ENCODE measurements at regions not wholly inside any gene's neighbourhood (a gene's known extent, or its start where the extent isn't known, plus 50 kb on each side); places are given as distances from the start of the nearest gene placed in this dataset.

- no peak overlapping the region for H3K9ac ChIP-seq (ENCODE audit: control insufficient read depth, extremely low read depth, insufficient read depth, low read length)
- no peaks in the 10 kb centered on the region for H3K9me3 ChIP-seq (ENCODE audit: control insufficient read depth, low read depth, low read length)
- no peak overlapping the region for H3K4me2 ChIP-seq (ENCODE audit: control insufficient read depth, extremely low read depth, insufficient read depth, low read depth, low read length)
- H3K27me3 ChIP-seq (ENCODE audit: control insufficient read depth, extremely low read depth, insufficient read depth, low read length) = no peaks in the 10 kb centered on the region
- no peaks in the 10 kb centered on the region for H3K36me3 ChIP-seq (ENCODE audit: control insufficient read depth in 2 of 2, extremely low read depth in 1 of 2, insufficient read depth in 2 of 2, low read length in 2 of 2)
- no peaks in the 10 kb centered on the region for H3K9me1 ChIP-seq (ENCODE audit: control insufficient read depth, extremely low read depth, insufficient read depth, low read length)
- no peaks in the 10 kb centered on the region for H3K79me2 ChIP-seq (ENCODE audit: control insufficient read depth, insufficient read depth, low read length)
- no peaks in the 10 kb centered on the region for H4K20me1 ChIP-seq (ENCODE audit: control insufficient read depth, extremely low read depth, insufficient read depth, low read length)
- H3K4me1 ChIP-seq (ENCODE audit: control insufficient read depth, extremely low read depth, insufficient read depth, low read length) = peaks cover 4% of the 10 kb centered on the region
- no peak overlapping the region for H3K4me3 ChIP-seq (ENCODE audit: control insufficient read depth in 2 of 3, extremely low read depth in 1 of 3, insufficient read depth in 2 of 3, low read depth in 1 of 3, low read length in 3 of 3)
- H2AFZ ChIP-seq (ENCODE audit: control insufficient read depth, low read length) = no peak overlapping the region
- dilution Hi-C loops (cut with MboI; ENCODE audit: extremely low pct_ligation_motif_present, low sequenced_read_pairs) = no loop called here
- FAIRE-seq = peak; percentile 84
- no peak for TF ChIP-seq EZH2 (IDR thresholded peaks at IDR 0.05; ENCODE audit: low read length)
- TF ChIP-seq CTCF (optimal IDR thresholded peaks at IDR 0.05 in 1 of 3, IDR thresholded peaks at IDR 0.05 in 1 of 3, conservative IDR thresholded peaks at IDR 0.05 in 1 of 3; ENCODE audit: extremely low read depth in 1 of 3, insufficient read depth in 2 of 3, low read length in 3 of 3) = no peak
- DNase-seq (ENCODE audit: low read depth, low spot score) = no peak
- H3K27ac ChIP-seq (ENCODE audit: control insufficient read depth, insufficient read depth, low read length) = no peak overlapping the region
Measured at GRCh38 chr13:46961719-46962118, 64.9 kb upstream of the HTR2A start.

- H3K4me2 ChIP-seq (ENCODE audit: control insufficient read depth, extremely low read depth, insufficient read depth, low read depth, low read length) = no peak overlapping the region
- no peak for TF ChIP-seq CTCF (optimal IDR thresholded peaks at IDR 0.05 in 1 of 3, IDR thresholded peaks at IDR 0.05 in 1 of 3, conservative IDR thresholded peaks at IDR 0.05 in 1 of 3; ENCODE audit: extremely low read depth in 1 of 3, insufficient read depth in 2 of 3, low read length in 3 of 3)
- TF ChIP-seq EZH2 (IDR thresholded peaks at IDR 0.05; ENCODE audit: low read length) = no peak
- H3K79me2 ChIP-seq (ENCODE audit: control insufficient read depth, insufficient read depth, low read length) = no peaks in the 10 kb centered on the region
- no peaks in the 10 kb centered on the region for H3K9me3 ChIP-seq (ENCODE audit: control insufficient read depth, low read depth, low read length)
- no peaks in the 10 kb centered on the region for H3K27me3 ChIP-seq (ENCODE audit: control insufficient read depth, extremely low read depth, insufficient read depth, low read length)
- no peaks in the 10 kb centered on the region for H3K9me1 ChIP-seq (ENCODE audit: control insufficient read depth, extremely low read depth, insufficient read depth, low read length)
- no peak overlapping the region for H3K4me3 ChIP-seq (ENCODE audit: control insufficient read depth in 2 of 3, extremely low read depth in 1 of 3, insufficient read depth in 2 of 3, low read depth in 1 of 3, low read length in 3 of 3)
- peaks cover 18% of the 10 kb centered on the region for H3K4me1 ChIP-seq (ENCODE audit: control insufficient read depth, extremely low read depth, insufficient read depth, low read length)
- no peak overlapping the region for H3K9ac ChIP-seq (ENCODE audit: control insufficient read depth, extremely low read depth, insufficient read depth, low read length)
- no peaks in the 10 kb centered on the region for H3K36me3 ChIP-seq (ENCODE audit: control insufficient read depth in 2 of 2, extremely low read depth in 1 of 2, insufficient read depth in 2 of 2, low read length in 2 of 2)
- FAIRE-seq (no peak), DNase-seq (ENCODE audit: low read depth, low spot score) (no peak)
- H3K27ac ChIP-seq (ENCODE audit: control insufficient read depth, insufficient read depth, low read length) = no peak overlapping the region
- dilution Hi-C loops (cut with MboI; ENCODE audit: extremely low pct_ligation_motif_present, low sequenced_read_pairs) = no loop called here
- H4K20me1 ChIP-seq (ENCODE audit: control insufficient read depth, extremely low read depth, insufficient read depth, low read length) = no peaks in the 10 kb centered on the region
- H2AFZ ChIP-seq (ENCODE audit: control insufficient read depth, low read length) = no peak overlapping the region
Measured at GRCh38 chr13:46953941-46954340, 57.1 kb upstream of the HTR2A start.
